ENCODE measurements at regions not wholly inside any gene's neighbourhood (a gene's known extent, or its start where the extent isn't known, plus 50 kb on each side); places are given as distances from the start of the nearest gene placed in this dataset.

- TF ChIP-seq, protein P1, sequence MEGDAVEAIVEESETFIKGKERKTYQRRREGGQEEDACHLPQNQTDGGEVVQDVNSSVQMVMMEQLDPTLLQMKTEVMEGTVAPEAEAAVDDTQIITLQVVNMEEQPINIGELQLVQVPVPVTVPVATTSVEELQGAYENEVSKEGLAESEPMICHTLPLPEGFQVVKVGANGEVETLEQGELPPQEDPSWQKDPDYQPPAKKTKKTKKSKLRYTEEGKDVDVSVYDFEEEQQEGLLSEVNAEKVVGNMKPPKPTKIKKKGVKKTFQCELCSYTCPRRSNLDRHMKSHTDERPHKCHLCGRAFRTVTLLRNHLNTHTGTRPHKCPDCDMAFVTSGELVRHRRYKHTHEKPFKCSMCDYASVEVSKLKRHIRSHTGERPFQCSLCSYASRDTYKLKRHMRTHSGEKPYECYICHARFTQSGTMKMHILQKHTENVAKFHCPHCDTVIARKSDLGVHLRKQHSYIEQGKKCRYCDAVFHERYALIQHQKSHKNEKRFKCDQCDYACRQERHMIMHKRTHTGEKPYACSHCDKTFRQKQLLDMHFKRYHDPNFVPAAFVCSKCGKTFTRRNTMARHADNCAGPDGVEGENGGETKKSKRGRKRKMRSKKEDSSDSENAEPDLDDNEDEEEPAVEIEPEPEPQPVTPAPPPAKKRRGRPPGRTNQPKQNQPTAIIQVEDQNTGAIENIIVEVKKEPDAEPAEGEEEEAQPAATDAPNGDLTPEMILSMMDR (IDR thresholded peaks at IDR 0.05; ENCODE audit: low read length, missing control alignments), result no peak
- no peak for DNase-seq (ENCODE audit: low read depth)
- H3K4me3 ChIP-seq (replicated peaks; ENCODE audit: low read depth, low read length), result no peak overlapping the region
Measured at GRCh38 chr6:170137911-170138910, 152.7 kb downstream of the DLL1 start.

DNA sequence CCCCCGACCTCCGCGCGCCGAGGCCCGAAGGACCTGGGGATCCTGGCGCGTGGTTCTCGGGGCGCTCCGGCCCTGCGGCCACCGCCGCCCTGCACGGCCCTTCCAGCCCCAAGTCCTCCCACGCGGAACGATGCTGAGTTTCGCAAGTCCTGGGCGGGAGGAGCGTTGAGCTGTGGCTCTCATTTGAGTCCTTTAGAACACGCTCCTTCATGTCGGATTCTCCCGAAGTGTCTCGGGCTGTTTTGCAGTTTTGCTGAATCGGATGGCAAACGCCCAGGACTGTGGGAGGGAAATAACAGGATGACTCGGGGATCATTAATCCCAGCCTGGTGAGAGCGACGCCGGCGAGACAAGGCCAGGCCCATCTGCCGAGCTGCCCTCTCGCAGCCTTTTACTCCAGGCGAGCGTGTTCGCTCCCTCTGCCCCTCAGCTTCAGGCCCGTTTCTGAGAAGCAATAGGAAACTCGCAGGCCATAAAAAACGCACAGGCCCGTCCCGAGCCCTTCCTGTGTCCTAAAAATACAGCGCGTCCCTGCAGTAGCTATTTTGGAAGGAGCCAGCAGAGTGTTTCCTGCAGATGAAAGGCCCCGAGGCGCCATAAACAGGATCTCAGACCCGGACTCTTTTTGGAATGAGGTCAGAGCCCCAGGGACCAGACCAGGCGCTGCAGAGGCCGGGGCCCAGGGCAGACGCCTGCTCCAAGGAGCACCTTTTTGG is 153.5 kb downstream of the DLL1 start:
- TF ChIP-seq, protein P1 (IDR thresholded peaks at IDR 0.05; ENCODE audit: low read length, missing control alignments), result no peak
- no peak overlapping the region for H3K4me3 ChIP-seq (replicated peaks; ENCODE audit: low read depth, low read length)
- no peak for DNase-seq (ENCODE audit: low read depth)

DNA sequence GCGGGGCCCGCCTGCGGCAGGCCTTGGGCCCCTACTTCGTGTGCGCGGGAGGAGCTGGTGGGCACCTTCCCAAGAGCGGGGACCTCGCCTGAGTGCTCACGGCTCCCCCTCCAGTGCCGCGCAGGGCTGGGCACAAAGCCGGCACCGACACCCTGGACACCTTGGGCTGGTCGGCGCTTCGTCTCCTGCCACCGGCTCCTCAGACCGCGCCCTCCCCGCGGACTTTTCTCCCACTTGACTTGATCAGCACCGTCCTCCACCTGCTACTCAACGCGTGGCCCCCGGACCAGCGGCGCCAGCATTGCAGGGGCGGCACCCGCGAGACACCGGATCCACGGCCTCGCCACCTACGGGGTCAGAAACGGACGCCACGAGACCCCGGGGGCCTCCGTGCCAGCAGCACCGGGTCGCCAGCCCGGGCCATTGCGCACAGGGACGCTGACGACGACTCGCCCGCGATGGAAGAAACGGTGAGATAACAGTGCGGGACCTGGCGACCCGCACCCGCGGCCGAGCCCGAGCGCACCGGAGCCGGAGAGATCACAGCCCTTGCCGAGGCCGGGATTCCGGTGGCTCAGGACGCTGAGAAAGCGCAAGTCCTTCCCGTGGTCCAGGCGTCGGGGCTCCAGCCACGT is 154.2 kb downstream of the DLL1 start:
- TF ChIP-seq, protein P1 (IDR thresholded peaks at IDR 0.05; ENCODE audit: low read length, missing control alignments), result no peak
- no peak for DNase-seq (ENCODE audit: low read depth)

DNA sequence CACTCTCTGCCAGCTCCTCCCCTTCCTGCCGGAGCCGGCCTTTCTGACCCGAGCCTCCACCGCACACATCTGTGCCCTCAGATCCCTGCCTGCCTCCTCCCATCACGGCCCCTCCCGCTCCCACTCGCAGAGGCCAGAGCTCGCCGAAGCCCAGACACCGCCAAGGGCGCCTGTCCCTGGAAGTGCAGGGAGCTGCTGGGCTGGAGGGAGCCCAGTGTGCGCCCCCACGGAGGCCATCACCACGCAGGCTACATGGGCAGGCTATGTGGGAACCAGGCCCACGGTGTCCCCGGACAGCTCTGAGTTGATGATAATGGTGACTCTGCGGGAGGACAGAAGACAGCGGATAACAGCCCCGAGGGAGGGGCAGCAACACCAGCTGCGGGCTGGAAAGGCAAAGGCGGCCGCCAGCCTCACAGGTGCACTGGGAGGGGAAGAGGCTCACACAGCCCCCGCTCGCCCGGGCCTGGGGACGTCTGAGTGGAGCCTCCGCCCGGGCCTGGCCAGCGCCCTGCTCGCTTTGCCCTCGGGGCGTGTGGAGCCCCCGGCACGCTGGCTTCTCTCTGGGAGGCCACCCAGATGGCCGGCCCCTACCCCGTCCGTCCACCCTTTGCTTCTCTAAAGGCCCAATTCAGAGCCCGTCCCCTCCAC is 154.9 kb downstream of the DLL1 start:
- H3K4me3 ChIP-seq (replicated peaks; ENCODE audit: low read depth, low read length), result no peak overlapping the region
- TF ChIP-seq, protein P1 (IDR thresholded peaks at IDR 0.05; ENCODE audit: low read length, missing control alignments), result no peak
- DNase-seq (ENCODE audit: low read depth), result no peak

More for the DNA sequence above, 154.2 kb downstream of the DLL1 start:
- no peak overlapping the region for H3K4me3 ChIP-seq (replicated peaks; ENCODE audit: low read depth, low read length)

DNA sequence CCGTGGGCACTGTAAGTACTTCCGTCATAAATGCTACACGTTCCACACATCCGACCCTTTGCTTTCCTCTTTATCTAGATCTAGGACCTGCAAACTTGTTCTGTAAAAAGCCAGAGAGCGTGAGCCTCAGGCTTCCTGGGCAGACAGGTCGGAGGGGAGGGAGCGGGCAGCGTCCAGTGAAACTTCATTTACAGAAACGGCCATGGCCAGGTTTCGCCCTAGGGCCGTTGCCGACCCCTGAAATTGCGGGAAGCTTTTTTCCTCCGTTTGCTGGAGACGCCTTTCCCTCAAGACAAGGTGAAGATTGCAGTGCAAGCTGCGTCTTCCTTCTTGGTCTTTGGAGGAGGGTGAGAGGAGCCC is 155.4 kb downstream of the DLL1 start:
- TF ChIP-seq, protein P1 (IDR thresholded peaks at IDR 0.05; ENCODE audit: low read length, missing control alignments), result no peak
- no peak for DNase-seq (ENCODE audit: low read depth)
- no peak overlapping the region for H3K4me3 ChIP-seq (replicated peaks; ENCODE audit: low read depth, low read length)

Measured in fibroblast of pulmonary artery (primary cell).